ENCODE measurements at regions not wholly inside any gene's neighbourhood (a gene's known extent, or its start where the extent isn't known, plus 50 kb on each side); places are given as distances from the start of the nearest gene placed in this dataset.

- no peak overlapping the region for H3K27ac ChIP-seq
- TF ChIP-seq CTCF (conservative IDR thresholded peaks at IDR 0.05) (no peak), ZFX (IDR thresholded peaks at IDR 0.05) (no peak)
These were observed 102.2 kb downstream of the TSEN15 start for GRCh38 chr1:184153731-184154130.

- TF ChIP-seq CTCF (conservative IDR thresholded peaks at IDR 0.05) (no peak), ZFX (IDR thresholded peaks at IDR 0.05) (no peak)
- no peak overlapping the region for H3K27ac ChIP-seq
These were observed 105.2 kb downstream of the TSEN15 start for GRCh38 chr1:184156521-184157393.

- TF ChIP-seq CTCF (conservative IDR thresholded peaks at IDR 0.05): no peak
- TF ChIP-seq ZFX (IDR thresholded peaks at IDR 0.05): no peak
- H3K27ac ChIP-seq: no peak overlapping the region
These were observed 105.8 kb downstream of the TSEN15 start for GRCh38 chr1:184157394-184157742.

GRCh38 chr1:184158896-184159681, 107.6 kb downstream of the TSEN15 start:
- no peak for TF ChIP-seq ZFX (IDR thresholded peaks at IDR 0.05)
- TF ChIP-seq CTCF (conservative IDR thresholded peaks at IDR 0.05): no peak
- H3K27ac ChIP-seq: no peak overlapping the region

GRCh38 chr1:184160236-184160635, 108.7 kb downstream of the TSEN15 start:
- no peak overlapping the region for H3K27ac ChIP-seq

GRCh38 chr1:184161071-184161698, 109.7 kb downstream of the TSEN15 start:
- no peak for TF ChIP-seq ZFX (IDR thresholded peaks at IDR 0.05)
- TF ChIP-seq CTCF (conservative IDR thresholded peaks at IDR 0.05): no peak
- no peak overlapping the region for H3K27ac ChIP-seq

More at GRCh38 chr1:184160236-184160635, 108.7 kb downstream of the TSEN15 start:
- TF ChIP-seq CTCF (conservative IDR thresholded peaks at IDR 0.05) (no peak), ZFX (IDR thresholded peaks at IDR 0.05) (no peak)

GRCh38 chr1:184162281-184162680, 110.8 kb downstream of the TSEN15 start:
- TF ChIP-seq ZFX (IDR thresholded peaks at IDR 0.05) (no peak), CTCF (conservative IDR thresholded peaks at IDR 0.05) (no peak)
- no peak overlapping the region for H3K27ac ChIP-seq

Measured in C4-2B (cell line).